HCT116 (cell line): ENCODE measurements at regions not wholly inside any gene's neighbourhood (a gene's known extent, or its start where the extent isn't known, plus 50 kb on each side); places are given as distances from the start of the nearest gene placed in this dataset.

Experiments
- ATAC-seq: fragments of 200-7000 bp; cut with Tn5 transposase; 2 replicates; pipeline ENCODE4 v1.9.1; 2020; ENCODE audit warnings: mild to moderate bottlenecking, moderate library complexity
- BruUV-seq: library from RNA; stranded (reverse); fragments of 400-500 nt; replicated peaks from 2 replicates; lab custom pipeline; 2021; lab: Mats Ljungman, UMichigan
- CTCF ChIA-PET: fragments of 300-600 bp; sonication (Branson Sonifier 250); formaldehyde crosslinking; loops from one replicate; lab custom pipeline; 2021; ENCODE audit warnings: antibody characterized with exemption; lab: Charles Lee
- POLR2A ChIA-PET: fragments of 300-600, 350-600 bp; sonication (Branson Sonifier 250); formaldehyde crosslinking; loops from one replicate; lab custom pipeline; 2021; ENCODE audit warnings: antibody characterized with exemption; lab: Charles Lee
- RAD21 ChIA-PET, 2 experiments: fragments of 300-600 bp; sonication (Branson Sonifier 250); formaldehyde crosslinking; loops; one replicate each; lab custom pipeline; 2023; ENCODE audit warnings: low total read pairs in 2 of 2; ENCODE audit not compliant: uncharacterized antibody in 2 of 2, unreplicated experiment in 2 of 2, low non-redundant PET in 1 of 2; lab: Charles Lee
- DNase-seq: peaks from one replicate; pipeline ENCODE4 v3.0.0-alpha.2; 2010; ENCODE audit warnings: low read depth, low spot score
- H2AFZ ChIP-seq: fragments of 200-600 bp; shearing (Covaris generic), sonication (generic); 2 replicates; pipeline ENCODE4 v1.6.1; 2017; ENCODE audit warnings: low read depth, mixed run types, mixed read lengths, antibody characterized with exemption, low read length; ENCODE audit not compliant: poor library complexity, severe bottlenecking
- H3K27ac ChIP-seq: 2 replicates; pipeline ENCODE4 v1.5.1; 2012; ENCODE audit warnings: low read depth, low read length
- H3K27me3 ChIP-seq: fragments of 200-600 bp; sonication (generic); 2 replicates; pipeline ENCODE4 v1.6.1; 2016; ENCODE audit warnings: mixed run types, low read length, mixed read lengths; ENCODE audit not compliant: insufficient read depth
- H3K36me3 ChIP-seq, 2 experiments: fragments of 200-500 bp in 1 of 2; fragments of 200-600 bp in 1 of 2; sonication (Bioruptor generic) in 1 of 2; sonication (generic) in 1 of 2; 2 replicates each; pipeline versions ENCODE4 v1.5.1 to v1.6.1; 2014 to 2016; ENCODE audit warnings: low read length in 2 of 2, inconsistent platforms in 1 of 2, mixed read lengths in 1 of 2, mixed run types in 1 of 2; ENCODE audit not compliant: insufficient read depth in 2 of 2, control insufficient read depth in 1 of 2
- H3K4me1 ChIP-seq, 2 experiments: fragments of 200-600 bp in 1 of 2; sonication (generic) in 1 of 2; 2 replicates each; pipeline versions ENCODE4 v1.5.1 to v1.6.1; 2012 to 2017; ENCODE audit warnings: low read length in 2 of 2, inconsistent platforms in 1 of 2, mild to moderate bottlenecking in 1 of 2, mixed read lengths in 1 of 2, mixed run types in 1 of 2, moderate library complexity in 1 of 2; ENCODE audit not compliant: insufficient read depth in 2 of 2, control insufficient read depth in 1 of 2
- H3K4me2 ChIP-seq: fragments of 200-600 bp; sonication (generic); 2 replicates; pipeline ENCODE4 v1.6.1; 2017; ENCODE audit warnings: mixed run types, low read length, mixed read lengths
- H3K4me3 ChIP-seq, 2 experiments: fragments of 200-600 bp in 1 of 2; sonication (generic) in 1 of 2; replicated peaks in 1 of 2; 2 replicates each; pipeline ENCODE4 v1.5.1; 2011 to 2016; ENCODE audit warnings: low read length in 2 of 2, control low read depth in 1 of 2, low read depth in 1 of 2, mild to moderate bottlenecking in 1 of 2, mixed read lengths in 1 of 2, mixed run types in 1 of 2
- H3K79me2 ChIP-seq: fragments of 200-600 bp; sonication (generic); 2 replicates; pipeline ENCODE4 v1.6.1; 2017; ENCODE audit warnings: mild to moderate bottlenecking, mixed run types, low read length, moderate library complexity, mixed read lengths; ENCODE audit not compliant: insufficient read depth
- H3K9ac ChIP-seq: fragments of 200-600 bp; sonication (generic); 2 replicates; pipeline ENCODE4 v1.6.1; 2016; ENCODE audit warnings: low read length, mixed read lengths
- H3K9me2 ChIP-seq: fragments of 200-600 bp; sonication (generic), shearing (Covaris generic); 2 replicates; pipeline ENCODE4 v1.6.1; 2017; ENCODE audit warnings: mixed run types, mild to moderate bottlenecking, moderate library complexity; ENCODE audit not compliant: insufficient read depth
- H3K9me3 ChIP-seq, 2 experiments: fragments of 200-500 bp in 1 of 2; fragments of 200-600 bp in 1 of 2; sonication (Bioruptor generic) in 1 of 2; sonication (generic) in 1 of 2; 2 replicates each; pipeline ENCODE4 v1.6.1; 2014 to 2017; ENCODE audit warnings: low read length in 2 of 2, mixed read lengths in 2 of 2, inconsistent platforms in 1 of 2, low read depth in 1 of 2, mild to moderate bottlenecking in 1 of 2, mixed run types in 1 of 2, moderate library complexity in 1 of 2; ENCODE audit not compliant: control insufficient read depth in 1 of 2, insufficient read depth in 1 of 2
- H4K20me1 ChIP-seq: fragments of 200-600 bp; sonication (generic), shearing (Covaris generic); 2 replicates; pipeline ENCODE4 v1.6.1; 2017; ENCODE audit warnings: mixed run types, mild to moderate bottlenecking, moderate library complexity; ENCODE audit not compliant: insufficient read depth
- CBX3 ChIP-seq: IDR thresholded peaks from 2 replicates; pipeline ENCODE4 v1.6.1; 2012; ENCODE audit warnings: low read depth
- CTCF ChIP-seq, 3 experiments: fragments of 200-600 bp in 1 of 3; sonication (generic) in 1 of 3; IDR thresholded peaks in 2 of 3; conservative IDR thresholded peaks in 1 of 3; 2 replicates each; pipeline ENCODE4 v1.5.1; 2012 to 2017; ENCODE audit warnings: low read depth in 2 of 3, low read length in 2 of 3, antibody characterized with exemption in 1 of 3, borderline replicate concordance in 1 of 3, control low read depth in 1 of 3, mild to moderate bottlenecking in 1 of 3, mixed read lengths in 1 of 3, mixed run types in 1 of 3, moderate library complexity in 1 of 3; ENCODE audit not compliant: insufficient read depth in 1 of 3
- EGR1 ChIP-seq: IDR thresholded peaks from 2 replicates; pipeline ENCODE4 v1.6.1; 2012; ENCODE audit warnings: low read depth
- EZH2 ChIP-seq: fragments of 200-600 bp; sonication (generic); IDR thresholded peaks from 2 replicates; pipeline ENCODE4 v1.6.1; 2017; ENCODE audit warnings: antibody characterized with exemption, mixed run types
- FOSL1 ChIP-seq: IDR thresholded peaks from 2 replicates; pipeline ENCODE4 v1.6.1; 2012; ENCODE audit warnings: low read depth
- POLR2AphosphoS5 ChIP-seq: IDR thresholded peaks from 2 replicates; pipeline ENCODE4 v1.6.1; 2011; ENCODE audit warnings: mild to moderate bottlenecking, low read depth, low read length, moderate library complexity
- SIN3A ChIP-seq: IDR thresholded peaks from 2 replicates; pipeline ENCODE4 v1.6.1; 2012; ENCODE audit warnings: low read depth
- SP1 ChIP-seq: IDR thresholded peaks from 2 replicates; pipeline ENCODE4 v1.6.1; 2012; ENCODE audit warnings: low read depth
- SRF ChIP-seq: IDR thresholded peaks from 2 replicates; pipeline ENCODE4 v1.6.1; 2012; ENCODE audit warnings: low read depth
- YY1 ChIP-seq: IDR thresholded peaks from 2 replicates; pipeline ENCODE4 v1.6.1; 2011; ENCODE audit warnings: low read length, low read depth, moderate library complexity, mild to moderate bottlenecking; ENCODE audit not compliant: insufficient replicate concordance; ENCODE audit errors: extremely low read depth
- ZBTB33 ChIP-seq: IDR thresholded peaks from 2 replicates; pipeline ENCODE4 v1.6.1; 2011; ENCODE audit warnings: mild to moderate bottlenecking, low read length, moderate library complexity; ENCODE audit not compliant: insufficient replicate concordance; ENCODE audit errors: extremely low read depth
- ZFX ChIP-seq: fragments of 450-650 bp; IDR thresholded peaks from 2 replicates; pipeline ENCODE4 v1.6.1; 2017
- ZNF274 ChIP-seq: fragments of 200-500 bp; sonication (Bioruptor generic); IDR thresholded peaks from 2 replicates; pipeline ENCODE4 v1.6.1; 2014; ENCODE audit warnings: mild to moderate bottlenecking, low read depth, low read length, inconsistent platforms
- intact Hi-C: fragments of 100-400 bp; cut with micrococcal nuclease; formaldehyde crosslinking; loops from 2 replicates; pipeline ENCODE4 v1.10.0; 2022

GRCh38 chr12:84412226-84412625 is 500.4 kb downstream of the SLC6A15 start (continued):
- TF ChIP-seq ZBTB33 (no peak), CBX3 (no peak), FOSL1 (no peak), CTCF (IDR thresholded peaks at IDR 0.05 in 2 of 3, conservative IDR thresholded peaks at IDR 0.05 in 1 of 3; ENCODE audit: borderline replicate concordance in 1 of 3, insufficient read depth in 1 of 3, low read depth in 2 of 3, low read length in 2 of 3) (no peak), YY1 (no peak), ZNF274 (no peak), SIN3A (no peak), SRF (no peak), SP1 (no peak)

- ATAC-seq, result no peak
- CTCF ChIA-PET, result no interaction called here
Observed at GRCh38 chr12:84411031-84411430, 501.6 kb downstream of the SLC6A15 start.

More at GRCh38 chr12:84411031-84411430, 501.6 kb downstream of the SLC6A15 start:
- Histone ChIP-seq H3K4me2 (no peak overlapping the region), H4K20me1 (no peaks in the 10 kb centered on the region), H3K9me2 (no peaks in the 10 kb centered on the region), H3K27ac (no peak overlapping the region), H3K9ac (no peak overlapping the region), H2AFZ (no peak overlapping the region), H3K9me3 (no peaks in the 10 kb centered on the region), H3K36me3 (no peaks in the 10 kb centered on the region), H3K4me3 (no peak overlapping the region), H3K4me1 (no peaks in the 10 kb centered on the region), H3K79me2 (no peaks in the 10 kb centered on the region), H3K27me3 (no peaks in the 10 kb centered on the region)
- no peak for DNase-seq
- ChIA-PET RAD21 (no interaction called here), POLR2A (no interaction called here)
- intact Hi-C loops, result no loop called here
- BruUV-seq, result no TSS peak
- TF ChIP-seq ZBTB33, result no peak
- no peak for TF ChIP-seq ZNF274
- TF ChIP-seq FOSL1, result no peak
- TF ChIP-seq ZFX, result no peak
- no peak for TF ChIP-seq POLR2AphosphoS5
- TF ChIP-seq EGR1, result no peak
- TF ChIP-seq EZH2, result no peak
- TF ChIP-seq CTCF (IDR thresholded peaks at IDR 0.05 in 2 of 3, conservative IDR thresholded peaks at IDR 0.05 in 1 of 3; ENCODE audit: borderline replicate concordance in 1 of 3, insufficient read depth in 1 of 3, low read depth in 2 of 3, low read length in 2 of 3), result no peak
